ENCODE measurements at regions not wholly inside any gene's neighbourhood (a gene's known extent, or its start where the extent isn't known, plus 50 kb on each side); places are given as distances from the start of the nearest gene placed in this dataset.
"Not testable (repeated sequence)": the region's sequence is repeated elsewhere in the genome, so short reads cannot be mapped to it uniquely, and the experiment has no call there.

GRCh38 chr14:105692110-105692685 is 165.8 kb downstream of the TMEM121 start:
- DNase-seq (ENCODE audit: low read depth, low spot score): not testable (repeated sequence)

GRCh38 chr14:105694961-105695360 is 168.6 kb downstream of the TMEM121 start:
- no peak for DNase-seq (ENCODE audit: low read depth, low spot score)

- DNase-seq (ENCODE audit: low read depth, low spot score): not testable (repeated sequence)
Observed at GRCh38 chr14:105696388-105696787, 170.0 kb downstream of the TMEM121 start.

GRCh38 chr14:105697414-105697813 is 171.0 kb downstream of the TMEM121 start:
- DNase-seq (ENCODE audit: low read depth, low spot score): not testable (repeated sequence)

GRCh38 chr14:105697955-105698354 is 171.6 kb downstream of the TMEM121 start:
- not testable (repeated sequence) for DNase-seq (ENCODE audit: low read depth, low spot score)

- DNase-seq (ENCODE audit: low read depth, low spot score): not testable (repeated sequence)
Observed at GRCh38 chr14:105698940-105699556, 172.7 kb downstream of the TMEM121 start.

GRCh38 chr14:105699706-105700105 is 173.3 kb downstream of the TMEM121 start:
- DNase-seq (ENCODE audit: low read depth, low spot score): not testable (repeated sequence)

GRCh38 chr14:105700146-105700545 is 173.8 kb downstream of the TMEM121 start:
- DNase-seq (ENCODE audit: low read depth, low spot score): not testable (repeated sequence)

GRCh38 chr14:105700622-105701288 is 174.4 kb downstream of the TMEM121 start:
- no peak for DNase-seq (ENCODE audit: low read depth, low spot score)

- no peak for DNase-seq (ENCODE audit: low read depth, low spot score)
Observed at GRCh38 chr14:105701456-105702274, 175.3 kb downstream of the TMEM121 start.

- DNase-seq (ENCODE audit: low read depth, low spot score): no peak
Observed at GRCh38 chr14:105702275-105702817, 176.0 kb downstream of the TMEM121 start.

- DNase-seq (ENCODE audit: low read depth, low spot score): not testable (repeated sequence)
Observed at GRCh38 chr14:105703044-105703665, 176.8 kb downstream of the TMEM121 start.

- not testable (repeated sequence) for DNase-seq (ENCODE audit: low read depth, low spot score)
Observed at GRCh38 chr14:105704091-105704490, 177.7 kb downstream of the TMEM121 start.

- not testable (repeated sequence) for DNase-seq (ENCODE audit: low read depth, low spot score)
Observed at GRCh38 chr14:105704492-105704891, 178.1 kb downstream of the TMEM121 start.

- DNase-seq (ENCODE audit: low read depth, low spot score): not testable (repeated sequence)
Observed at GRCh38 chr14:105705512-105705861, 179.1 kb downstream of the TMEM121 start.

- not testable (repeated sequence) for DNase-seq (ENCODE audit: low read depth, low spot score)
Observed at GRCh38 chr14:105705862-105706700, 179.7 kb downstream of the TMEM121 start.

- not testable (repeated sequence) for DNase-seq (ENCODE audit: low read depth, low spot score)
Observed at GRCh38 chr14:105706701-105707019, 180.3 kb downstream of the TMEM121 start.

- not testable (repeated sequence) for DNase-seq (ENCODE audit: low read depth, low spot score)
Observed at GRCh38 chr14:105707099-105707498, 180.7 kb downstream of the TMEM121 start.

- DNase-seq (ENCODE audit: low read depth, low spot score): not testable (repeated sequence)
Observed at GRCh38 chr14:105707723-105708151, 181.4 kb downstream of the TMEM121 start.
